ENCODE measurements at regions not wholly inside any gene's neighbourhood (a gene's known extent, or its start where the extent isn't known, plus 50 kb on each side); places are given as distances from the start of the nearest gene placed in this dataset.

GRCh38 chr21:28834335-28835238 is 158.1 kb downstream of the LTN1 start:
- TF ChIP-seq CTCF (conservative IDR thresholded peaks at IDR 0.05; ENCODE audit: low read length) (no peak), EZH2phosphoT487 (IDR thresholded peaks at IDR 0.05; ENCODE audit: borderline replicate concordance) (no peak)

Measured in Loucy (cell line).